AG04449 (cell line): ENCODE measurements at regions not wholly inside any gene's neighbourhood (a gene's known extent, or its start where the extent isn't known, plus 50 kb on each side); places are given as distances from the start of the nearest gene placed in this dataset.
"Not testable (repeated sequence)": the region's sequence is repeated elsewhere in the genome, so short reads cannot be mapped to it uniquely, and the experiment has no call there.

Experiments used
- CTCF ChIA-PET: fragments of 350-600 bp; formaldehyde crosslinking; extraction: SDS; loops from one replicate; lab custom pipeline; 2021; ENCODE audit warnings: antibody characterized with exemption; lab: Yijun Ruan, JAX
- POLR2A ChIA-PET: fragments of 400-600, 350-600 bp; formaldehyde crosslinking; extraction: SDS; loops from one replicate; lab custom pipeline; 2020; ENCODE audit warnings: antibody characterized with exemption, inconsistent platforms; lab: Yijun Ruan, JAX
- DNase-seq: peaks from one replicate; pipeline ENCODE4 v3.0.0-alpha.2; 2010; ENCODE audit warnings: low read depth, low spot score
- H3K4me3 ChIP-seq: 2 replicates; pipeline ENCODE4 v1.5.1; 2011; ENCODE audit warnings: low read depth, mild to moderate bottlenecking, control low read depth, low read length
- TF ChIP-seq, protein P1 (sequence below): IDR thresholded peaks from one replicate; pipeline ENCODE4 v1.5.1; 2011; ENCODE audit warnings: mild to moderate bottlenecking, moderate library complexity, low read length, control low read depth, inconsistent platforms; ENCODE audit not compliant: insufficient read depth; ENCODE audit errors: missing control alignments

- H3K4me3 ChIP-seq, POLR2A ChIA-PET, DNase-seq: not testable (repeated sequence)
- CTCF ChIA-PET, result interaction anchor here (1.2 to 1.7 kb wide), 2 partner anchors 15 to 17 kb away, joined by 5 to 6 read pairs; no protein-coding TSS in a partner anchor
Observed at GRCh38 chr3:172579753-172580152, 56.5 kb upstream of the TNFSF10 start.

- H3K4me3 ChIP-seq, POLR2A ChIA-PET, DNase-seq: not testable (repeated sequence)
- CTCF ChIA-PET, result interaction anchor here (1.2 kb wide), 1 partner anchor 16 kb away, joined by 5 read pairs; no protein-coding TSS in a partner anchor
Observed at GRCh38 chr3:172578714-172579113, 55.5 kb upstream of the TNFSF10 start.

DNA sequence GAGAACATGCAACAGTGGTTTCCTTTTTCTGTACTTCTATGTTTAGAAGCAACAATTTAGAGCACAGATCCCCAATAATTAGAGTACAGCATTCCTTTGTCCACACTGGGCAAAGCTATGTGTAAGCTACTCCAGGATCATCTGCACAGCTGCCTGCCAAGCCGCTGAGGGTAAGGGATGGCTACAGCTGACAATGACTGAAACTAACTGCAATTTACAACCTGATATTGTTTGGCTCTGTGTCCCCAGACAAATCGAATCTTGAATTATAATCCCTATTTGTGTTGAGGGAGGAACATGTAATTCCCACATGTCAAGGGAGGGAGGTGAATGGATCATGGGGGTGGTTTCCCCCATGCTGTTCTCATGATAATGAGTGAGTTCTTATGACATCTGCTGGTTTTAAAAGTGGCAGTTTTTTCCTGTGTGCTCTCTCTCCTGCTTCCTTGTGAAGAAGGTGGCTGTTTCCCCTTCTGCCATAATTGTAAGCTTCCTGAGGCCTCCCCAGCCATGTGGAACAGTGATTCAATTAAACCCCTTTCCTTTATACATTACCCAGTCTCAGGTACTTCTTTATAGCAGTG lies 54.8 kb upstream of the TNFSF10 start:
- TF ChIP-seq, protein P1, sequence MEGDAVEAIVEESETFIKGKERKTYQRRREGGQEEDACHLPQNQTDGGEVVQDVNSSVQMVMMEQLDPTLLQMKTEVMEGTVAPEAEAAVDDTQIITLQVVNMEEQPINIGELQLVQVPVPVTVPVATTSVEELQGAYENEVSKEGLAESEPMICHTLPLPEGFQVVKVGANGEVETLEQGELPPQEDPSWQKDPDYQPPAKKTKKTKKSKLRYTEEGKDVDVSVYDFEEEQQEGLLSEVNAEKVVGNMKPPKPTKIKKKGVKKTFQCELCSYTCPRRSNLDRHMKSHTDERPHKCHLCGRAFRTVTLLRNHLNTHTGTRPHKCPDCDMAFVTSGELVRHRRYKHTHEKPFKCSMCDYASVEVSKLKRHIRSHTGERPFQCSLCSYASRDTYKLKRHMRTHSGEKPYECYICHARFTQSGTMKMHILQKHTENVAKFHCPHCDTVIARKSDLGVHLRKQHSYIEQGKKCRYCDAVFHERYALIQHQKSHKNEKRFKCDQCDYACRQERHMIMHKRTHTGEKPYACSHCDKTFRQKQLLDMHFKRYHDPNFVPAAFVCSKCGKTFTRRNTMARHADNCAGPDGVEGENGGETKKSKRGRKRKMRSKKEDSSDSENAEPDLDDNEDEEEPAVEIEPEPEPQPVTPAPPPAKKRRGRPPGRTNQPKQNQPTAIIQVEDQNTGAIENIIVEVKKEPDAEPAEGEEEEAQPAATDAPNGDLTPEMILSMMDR, result no peak
- no peak overlapping the region for H3K4me3 ChIP-seq
- POLR2A ChIA-PET, result no interaction called here
- CTCF ChIA-PET, result interaction anchor here (1.4 kb wide), 1 partner anchor 18 kb away, joined by 3 read pairs; no protein-coding TSS in a partner anchor
- no peak for DNase-seq

- ChIA-PET POLR2A (no interaction called here), CTCF (no interaction called here)
- H3K4me3 ChIP-seq, result no peak overlapping the region
- DNase-seq, result no peak
- TF ChIP-seq, protein P1, result no peak
Observed at GRCh38 chr3:172575375-172575774, 52.1 kb upstream of the TNFSF10 start.

DNA sequence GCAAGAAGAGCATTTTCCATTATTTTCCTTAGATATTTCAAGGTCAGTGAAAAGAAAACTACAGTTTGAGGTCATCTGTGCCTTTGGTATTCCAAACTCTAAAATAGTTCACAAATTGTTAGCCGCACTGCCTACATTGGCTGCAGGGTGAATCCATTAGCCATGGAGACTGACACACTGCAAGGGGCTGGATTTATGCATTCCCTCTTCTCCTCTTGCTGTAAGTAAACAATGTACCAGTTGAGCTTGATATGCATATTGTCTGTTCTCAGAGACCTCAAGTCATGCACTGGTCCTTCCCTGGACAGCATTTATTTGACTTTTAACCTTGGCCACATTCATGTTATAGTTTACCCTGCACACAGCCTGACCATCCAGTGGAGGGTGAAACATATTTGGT lies 50.2 kb upstream of the TNFSF10 start:
- no peak for DNase-seq
- no peak overlapping the region for H3K4me3 ChIP-seq
- CTCF ChIA-PET, result interaction anchor here (1.3 kb wide), 1 partner anchor 22 kb away, joined by 4 read pairs; no protein-coding TSS in a partner anchor
- TF ChIP-seq, protein P1, result no peak
- POLR2A ChIA-PET, result no interaction called here
